HG02623 (cell line): ENCODE measurements at regions not wholly inside any gene's neighbourhood (a gene's known extent, or its start where the extent isn't known, plus 50 kb on each side); places are given as distances from the start of the nearest gene placed in this dataset.
"Not testable (repeated sequence)": the region's sequence is repeated elsewhere in the genome, so short reads cannot be mapped to it uniquely, and the experiment has no call there.

Experiments used
- ATAC-seq: cut with Tn5 transposase; IDR thresholded peaks from one replicate; pipeline ENCODE4 v1.9.1; 2021; ENCODE audit warnings: moderate library complexity; ENCODE audit not compliant: unreplicated experiment

- not testable (repeated sequence) for ATAC-seq
Observed at GRCh38 chr18:47354061-47354460, 102.6 kb upstream of the SKOR2 start.

GRCh38 chr18:47346016-47346415 lies 94.6 kb upstream of the SKOR2 start:
- no peak for ATAC-seq

- no peak for ATAC-seq
Observed at GRCh38 chr18:47345291-47345690, 93.8 kb upstream of the SKOR2 start.

GRCh38 chr18:47343291-47343690 lies 91.8 kb upstream of the SKOR2 start:
- no peak for ATAC-seq

- ATAC-seq: no peak
Observed at GRCh38 chr18:47342566-47342965, 91.1 kb upstream of the SKOR2 start.

- ATAC-seq: no peak
Observed at GRCh38 chr18:47341678-47342077, 90.2 kb upstream of the SKOR2 start.

- no peak for ATAC-seq
Observed at GRCh38 chr18:47334966-47335365, 83.5 kb upstream of the SKOR2 start.

- no peak for ATAC-seq
Observed at GRCh38 chr18:47333926-47334635, 82.6 kb upstream of the SKOR2 start.

- no peak for ATAC-seq
Observed at GRCh38 chr18:47331641-47332040, 80.2 kb upstream of the SKOR2 start.

- ATAC-seq: no peak
Observed at GRCh38 chr18:47331026-47331425, 79.6 kb upstream of the SKOR2 start.

- ATAC-seq: no peak
Observed at GRCh38 chr18:47323158-47323557, 71.7 kb upstream of the SKOR2 start.

GRCh38 chr18:47321815-47322214 lies 70.4 kb upstream of the SKOR2 start:
- no peak for ATAC-seq

- ATAC-seq: no peak
Observed at GRCh38 chr18:47317824-47318508, 66.5 kb upstream of the SKOR2 start.

GRCh38 chr18:47316924-47317323 lies 65.5 kb upstream of the SKOR2 start:
- ATAC-seq: no peak

GRCh38 chr18:47313901-47314300 lies 62.4 kb upstream of the SKOR2 start:
- no peak for ATAC-seq

- ATAC-seq: no peak
Observed at GRCh38 chr18:47311585-47311984, 60.1 kb upstream of the SKOR2 start.
